B cell (primary cell): ENCODE measurements at regions not wholly inside any gene's neighbourhood (a gene's known extent, or its start where the extent isn't known, plus 50 kb on each side); places are given as distances from the start of the nearest gene placed in this dataset.

Experiments
- ATAC-seq: fragments of 200-7000 bp; cut with Tn5 transposase; one replicate; pipeline ENCODE4 v1.10.0; 2021; ENCODE audit warnings: low read depth, mild to moderate bottlenecking, moderate number of reproducible peaks, moderate library complexity
- CTCF ChIA-PET: fragments of 350-600 bp; sonication (Branson Sonifier 250); formaldehyde crosslinking; loops from one replicate; lab custom pipeline; 2021; ENCODE audit warnings: antibody characterized with exemption, inconsistent platforms; lab: Charles Lee
- POLR2A ChIA-PET: fragments of 350-600 bp; sonication (Branson Sonifier 250); formaldehyde crosslinking; loops from one replicate; lab custom pipeline; 2021; ENCODE audit warnings: antibody characterized with exemption; lab: Charles Lee
- DNase-seq: peaks from one replicate; pipeline ENCODE4 v3.0.0; 2013
- H2AFZ ChIP-seq: 2 replicates; pipeline ENCODE4 v1.6.1; 2012; ENCODE audit warnings: mild to moderate bottlenecking, low read depth, low read length; ENCODE audit not compliant: insufficient read depth, poor library complexity, severe bottlenecking
- H3K27ac ChIP-seq, 2 donors: 1 replicate in 1 of 2; 2 replicates in 1 of 2; pipeline ENCODE4 v1.5.1; 2012 to 2013; ENCODE audit warnings: low read length in 2 of 2, mild to moderate bottlenecking in 2 of 2, moderate library complexity in 1 of 2
- H3K27me3 ChIP-seq, 4 experiments: fragments of 200-600 bp in 1 of 4; sonication (generic) in 1 of 4; replicated peaks in 1 of 4; 1 replicate in 2 of 4; 2 replicates in 2 of 4; pipeline versions ENCODE4 v1.6.1 to v1.7.0; 2013 to 2016; ENCODE audit warnings: low read length in 3 of 4, mild to moderate bottlenecking in 2 of 4, mixed read lengths in 1 of 4, moderate library complexity in 1 of 4; ENCODE audit not compliant: insufficient read depth in 4 of 4, control insufficient read depth in 3 of 4; ENCODE audit errors: control extremely low read depth in 1 of 4
- H3K36me3 ChIP-seq, 2 experiments: replicated peaks in 1 of 2; 1 replicate in 1 of 2; 2 replicates in 1 of 2; pipeline versions ENCODE4 v1.6.1 to v1.7.1; 2013; ENCODE audit warnings: low read length in 1 of 2; ENCODE audit not compliant: insufficient read depth in 2 of 2, control insufficient read depth in 1 of 2; ENCODE audit errors: control extremely low read depth in 1 of 2, extremely low read depth in 1 of 2
- H3K4me1 ChIP-seq, 2 donors: fragments of 200-600 bp in 1 of 2; sonication (generic) in 1 of 2; 1 replicate in 1 of 2; 2 replicates in 1 of 2; pipeline versions ENCODE4 v1.5.1 to v1.6.1; 2013 to 2017; ENCODE audit warnings: low read length in 2 of 2; ENCODE audit not compliant: control insufficient read depth in 2 of 2, insufficient read depth in 2 of 2
- H3K4me2 ChIP-seq: replicated peaks from 2 replicates; pipeline ENCODE3; 2012; ENCODE audit warnings: mild to moderate bottlenecking, low read depth, low read length; ENCODE audit not compliant: poor library complexity, severe bottlenecking
- H3K4me3 ChIP-seq, 5 experiments: fragments of 200-600 bp in 1 of 5; sonication (generic) in 1 of 5; 1 replicate in 3 of 5; 2 replicates in 2 of 5; pipeline versions ENCODE4 v1.5.1 to v1.7.0; 2011 to 2016; ENCODE audit warnings: low read length in 4 of 5, mild to moderate bottlenecking in 4 of 5, low read depth in 2 of 5, control low read depth in 1 of 5, moderate library complexity in 1 of 5; ENCODE audit not compliant: insufficient read depth in 1 of 5; ENCODE audit errors: control extremely low read depth in 1 of 5, extremely low read depth in 1 of 5
- H3K79me2 ChIP-seq: fragments of 200-600 bp; sonication (generic); one replicate; pipeline ENCODE4 v1.6.0; 2016; ENCODE audit warnings: low read length; ENCODE audit not compliant: control insufficient read depth, insufficient read depth
- H3K9ac ChIP-seq: fragments of 200-600 bp; sonication (generic); 2 replicates; pipeline ENCODE4 v1.6.1; 2017; ENCODE audit warnings: mild to moderate bottlenecking, low read length, moderate library complexity
- H3K9me3 ChIP-seq, 3 donors: one replicate each; pipeline versions ENCODE4 v1.6.1 to v1.7.1; 2013; ENCODE audit warnings: low read length in 2 of 3; ENCODE audit not compliant: control insufficient read depth in 2 of 3, insufficient read depth in 1 of 3; ENCODE audit errors: control extremely low read depth in 1 of 3
- H4K20me1 ChIP-seq: 2 replicates; pipeline ENCODE4 v1.6.0; 2012; ENCODE audit warnings: mild to moderate bottlenecking, low read length; ENCODE audit not compliant: insufficient read depth, control insufficient read depth, poor library complexity, severe bottlenecking
- H3K27ac Mint-ChIP-seq: one replicate; pipeline ENCODE4 v1.8.0; 2021; ENCODE audit warnings: mixed read lengths
- H3K27me3 Mint-ChIP-seq: one replicate; pipeline ENCODE4 v1.8.0; 2021; ENCODE audit warnings: mixed read lengths
- H3K4me1 Mint-ChIP-seq: one replicate; pipeline ENCODE4 v1.8.0; 2021; ENCODE audit warnings: mixed read lengths
- H3K4me3 Mint-ChIP-seq: one replicate; pipeline ENCODE4 v1.8.0; 2021; ENCODE audit warnings: mixed read lengths
- H3K9me3 Mint-ChIP-seq: one replicate; pipeline ENCODE4 v1.8.0; 2022; ENCODE audit warnings: mixed read lengths; ENCODE audit not compliant: insufficient read depth
- EZH2 ChIP-seq: IDR thresholded peaks from 2 replicates; pipeline ENCODE4 v1.6.1; 2012; ENCODE audit warnings: borderline replicate concordance, low read depth, mild to moderate bottlenecking, moderate library complexity, low read length; ENCODE audit not compliant: insufficient read depth, poor library complexity, severe bottlenecking
- WGBS: methylation state at CpG from one replicate; pipeline ENCODE4 v1.1.5; 2013; ENCODE audit warnings: missing lambda C conversion rate; ENCODE audit not compliant: insufficient coverage; 5-methylcytosine and 5-hydroxymethylcytosine counted together
- intact Hi-C: fragments of 100-400 bp; cut with micrococcal nuclease; formaldehyde crosslinking; loops from one replicate; pipeline ENCODE4 v1.10.0; 2022
- TF ChIP-seq, protein P1 (sequence below): fragments of 200-600 bp; IDR thresholded peaks from one replicate; pipeline ENCODE4 v1.8.0; 2022; ENCODE audit warnings: antibody characterized with exemption, mild to moderate bottlenecking

GRCh38 chr6:9236443-9236842 lies 801.1 kb upstream of the SLC35B3 start:
- Histone ChIP-seq H3K79me2 (no peaks in the 10 kb centered on the region), H3K27ac (no peak overlapping the region), H3K36me3 (no peaks in the 10 kb centered on the region), H3K4me1 (no peaks in the 10 kb centered on the region), H3K9ac (no peak overlapping the region), H3K27me3 (no peaks in the 10 kb centered on the region), H3K4me2 (no peak overlapping the region), H4K20me1 (no peaks in the 10 kb centered on the region), H3K9me3 (peaks cover 0 to 7% (median 2%) of the 10 kb centered on the region in 3 donors), H2AFZ (no peak overlapping the region), H3K4me3 (no peak overlapping the region)
- no peak overlapping the region for H3K27ac Mint-ChIP-seq
- TF ChIP-seq, protein P1, sequence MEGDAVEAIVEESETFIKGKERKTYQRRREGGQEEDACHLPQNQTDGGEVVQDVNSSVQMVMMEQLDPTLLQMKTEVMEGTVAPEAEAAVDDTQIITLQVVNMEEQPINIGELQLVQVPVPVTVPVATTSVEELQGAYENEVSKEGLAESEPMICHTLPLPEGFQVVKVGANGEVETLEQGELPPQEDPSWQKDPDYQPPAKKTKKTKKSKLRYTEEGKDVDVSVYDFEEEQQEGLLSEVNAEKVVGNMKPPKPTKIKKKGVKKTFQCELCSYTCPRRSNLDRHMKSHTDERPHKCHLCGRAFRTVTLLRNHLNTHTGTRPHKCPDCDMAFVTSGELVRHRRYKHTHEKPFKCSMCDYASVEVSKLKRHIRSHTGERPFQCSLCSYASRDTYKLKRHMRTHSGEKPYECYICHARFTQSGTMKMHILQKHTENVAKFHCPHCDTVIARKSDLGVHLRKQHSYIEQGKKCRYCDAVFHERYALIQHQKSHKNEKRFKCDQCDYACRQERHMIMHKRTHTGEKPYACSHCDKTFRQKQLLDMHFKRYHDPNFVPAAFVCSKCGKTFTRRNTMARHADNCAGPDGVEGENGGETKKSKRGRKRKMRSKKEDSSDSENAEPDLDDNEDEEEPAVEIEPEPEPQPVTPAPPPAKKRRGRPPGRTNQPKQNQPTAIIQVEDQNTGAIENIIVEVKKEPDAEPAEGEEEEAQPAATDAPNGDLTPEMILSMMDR, result no peak
- TF ChIP-seq EZH2, result no peak
- no peak overlapping the region for H3K4me3 Mint-ChIP-seq
- H3K4me1 Mint-ChIP-seq, result no peaks in the 10 kb centered on the region
- WGBS, result 90% methylated on average over 1 of the region's 6 CpGs
- H3K27me3 Mint-ChIP-seq, result no peaks in the 10 kb centered on the region
- CTCF ChIA-PET, result no interaction called here
- DNase-seq (no peak), ATAC-seq (no peak)
- POLR2A ChIA-PET, result no interaction called here
- intact Hi-C loops, result no loop called here
- peaks cover 10% of the 10 kb centered on the region for H3K9me3 Mint-ChIP-seq

- Mint-ChIP-seq H3K27me3 (no peaks in the 10 kb centered on the region), H3K27ac (no peak overlapping the region), H3K9me3 (peaks cover 5% of the 10 kb centered on the region), H3K4me3 (no peak overlapping the region), H3K4me1 (no peaks in the 10 kb centered on the region)
- no peaks in the 10 kb centered on the region for H3K4me1 ChIP-seq
- no peak overlapping the region for H3K4me2 ChIP-seq
- no peaks in the 10 kb centered on the region for H4K20me1 ChIP-seq
- H2AFZ ChIP-seq, result no peak overlapping the region
- ChIA-PET POLR2A (no interaction called here), CTCF (no interaction called here)
- intact Hi-C loops, result no loop called here
- no peaks in the 10 kb centered on the region for H3K36me3 ChIP-seq
- H3K4me3 ChIP-seq, result no peak overlapping the region
- ATAC-seq, result no peak
- H3K27ac ChIP-seq, result no peak overlapping the region
- H3K27me3 ChIP-seq, result no peaks in the 10 kb centered on the region
- no peak for DNase-seq
- 100% methylated on average over 1 of the region's 1 CpG for WGBS
- TF ChIP-seq, protein P1, result no peak
- no peak for TF ChIP-seq EZH2
- H3K9me3 ChIP-seq, result peaks cover 0 to 7% (median 0%) of the 10 kb centered on the region in 3 donors
- H3K9ac ChIP-seq, result no peak overlapping the region
- H3K79me2 ChIP-seq, result no peaks in the 10 kb centered on the region
Measured at GRCh38 chr6:9233686-9234085, 798.3 kb upstream of the SLC35B3 start.
